ENCODE measurements at regions not wholly inside any gene's neighbourhood (a gene's known extent, or its start where the extent isn't known, plus 50 kb on each side); places are given as distances from the start of the nearest gene placed in this dataset.

DNA sequence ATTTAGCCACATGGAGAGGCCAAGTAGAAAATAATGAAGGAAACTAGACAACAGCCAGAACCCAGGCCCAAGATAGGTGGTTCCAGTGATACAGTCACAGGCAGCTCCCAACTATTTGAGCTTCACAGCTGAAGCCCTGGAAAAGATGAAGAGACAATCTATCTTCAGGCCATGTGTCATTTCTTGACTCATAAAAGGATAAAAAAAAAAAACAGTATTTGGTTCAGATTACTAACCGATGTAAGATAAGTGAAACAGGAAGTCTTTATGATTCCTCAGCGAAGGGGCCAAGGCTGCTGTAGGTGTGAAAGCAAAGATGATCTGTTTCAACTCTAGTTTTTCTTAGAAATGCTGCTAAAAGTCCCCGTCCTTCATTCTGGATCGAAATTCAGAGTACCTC lies 394.6 kb downstream of the ZNF385D start:
- no peak overlapping the region for H2BK20ac ChIP-seq (ENCODE audit: low read length)
- no peaks in the 10 kb centered on the region for H4K20me1 ChIP-seq (replicated peaks in 1 of 2; ENCODE audit: control insufficient read depth in 1 of 2, insufficient read depth in 2 of 2, low read length in 2 of 2)
- CTCF ChIA-PET (ENCODE audit: partially characterized antibody), result interaction anchor here (0.5 kb wide), 1 partner anchor 114 kb away, joined by 4 read pairs; no protein-coding TSS in a partner anchor
- H4K91ac ChIP-seq (replicated peaks; ENCODE audit: insufficient read length, low read length), result no peak overlapping the region
- H3K79me1 ChIP-seq (ENCODE audit: low read depth, low read length), result no peaks in the 10 kb centered on the region
- no peaks in the 10 kb centered on the region for H3K4me1 ChIP-seq (replicated peaks in 1 of 4; ENCODE audit: control insufficient read depth in 3 of 4, insufficient read depth in 4 of 4, low read length in 3 of 4)
- no peak overlapping the region for H3K4me3 ChIP-seq (ENCODE audit: extremely low read depth in 1 of 4, insufficient read depth in 2 of 4, low read depth in 3 of 4, low read length in 4 of 4)
- no peak overlapping the region for H2BK5ac ChIP-seq (ENCODE audit: low read depth, low read length)
- H3K4me2 ChIP-seq (ENCODE audit: insufficient read depth in 1 of 2, low read depth in 2 of 2, low read length in 2 of 2), result no peak overlapping the region
- H3K27ac ChIP-seq (ENCODE audit: low read depth, low read length), result no peak overlapping the region
- no peak overlapping the region for H3K9ac ChIP-seq (replicated peaks in 1 of 4; ENCODE audit: extremely low read depth in 1 of 4, low read depth in 3 of 4, low read length in 3 of 4)
- H3K4ac ChIP-seq (replicated peaks; ENCODE audit: insufficient read length, low read depth, low read length), result no peak overlapping the region
- H3K79me2 ChIP-seq (ENCODE audit: control insufficient read depth in 1 of 2, insufficient read depth in 2 of 2, low read length in 2 of 2), result no peaks in the 10 kb centered on the region
- H2BK12ac ChIP-seq (ENCODE audit: low read depth, low read length), result no peak overlapping the region
- H3K18ac ChIP-seq (ENCODE audit: extremely low read depth, low read length), result no peak overlapping the region
- no peak overlapping the region for H3K56ac ChIP-seq (replicated peaks; ENCODE audit: insufficient read length, low read depth, low read length)
- H3K9me3 ChIP-seq (ENCODE audit: insufficient read depth in 2 of 2, low read depth in 1 of 2, low read length in 1 of 2), result no peaks in the 10 kb centered on the region
- H3K36me3 ChIP-seq (ENCODE audit: control insufficient read depth in 2 of 4, insufficient read depth in 4 of 4, low read length in 3 of 4), result no peaks in the 10 kb centered on the region
- no peak overlapping the region for H4K8ac ChIP-seq (ENCODE audit: extremely low read depth, insufficient read depth, low read length)
- POLR2A ChIA-PET (ENCODE audit: partially characterized antibody), result no interaction called here
- H3K14ac ChIP-seq (ENCODE audit: insufficient read length), result no peak overlapping the region
- H2AK5ac ChIP-seq (ENCODE audit: low read depth, low read length), result no peak overlapping the region
- H2AFZ ChIP-seq (ENCODE audit: low read length), result no peak overlapping the region
- WGBS, 2 experiments (ENCODE audit: extremely low coverage in 1 of 2, insufficient coverage in 1 of 2, insufficient read length in 1 of 2, insufficient replicate concordance in 2 of 2, low coverage in 1 of 2, low lambda C conversion rate in 2 of 2, missing lambda C conversion rate in 1 of 2), result 96% methylated on average over 4 of the region's 4 CpGs; no CpG with 5 or more reads in 1 of the 2 experiments
- TF ChIP-seq HDAC2 (IDR thresholded peaks at IDR 0.05; ENCODE audit: borderline replicate concordance in 1 of 2, low read depth in 2 of 2, low read length in 2 of 2) (no peak), E2F6 (IDR thresholded peaks at IDR 0.05) (no peak), POU5F1 (IDR thresholded peaks at IDR 0.05; ENCODE audit: low read depth, low read length) (no peak), KDM4A (IDR thresholded peaks at IDR 0.05; ENCODE audit: low read depth, low read length, severe bottlenecking) (no peak), POLR2AphosphoS5 (IDR thresholded peaks at IDR 0.05; ENCODE audit: low read depth, low read length) (no peak), KDM5A (IDR thresholded peaks at IDR 0.05; ENCODE audit: low read length) (no peak), SP1 (IDR thresholded peaks at IDR 0.05; ENCODE audit: low read depth, low read length) (no peak), CTBP2 (IDR thresholded peaks at IDR 0.05; ENCODE audit: borderline replicate concordance, insufficient read depth, insufficient read length, low read length) (no peak), TAF7 (optimal IDR thresholded peaks at IDR 0.05; ENCODE audit: borderline replicate concordance, low read depth, low read length) (no peak), RNF2 (IDR thresholded peaks at IDR 0.05; ENCODE audit: borderline replicate concordance, low read depth, low read length, missing control alignments, poor library complexity, severe bottlenecking) (no peak), PHF8 (conservative IDR thresholded peaks at IDR 0.05; ENCODE audit: low read depth, low read length) (no peak), GABPA (IDR thresholded peaks at IDR 0.05; ENCODE audit: borderline replicate concordance, insufficient read depth, low read length) (no peak)
- TF ChIP-seq, protein P1, sequence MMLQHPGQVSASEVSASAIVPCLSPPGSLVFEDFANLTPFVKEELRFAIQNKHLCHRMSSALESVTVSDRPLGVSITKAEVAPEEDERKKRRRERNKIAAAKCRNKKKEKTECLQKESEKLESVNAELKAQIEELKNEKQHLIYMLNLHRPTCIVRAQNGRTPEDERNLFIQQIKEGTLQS (IDR thresholded peaks at IDR 0.05; ENCODE audit: insufficient read depth, low read depth, low read length), result no peak
- no peaks in the 10 kb centered on the region for H3K23me2 ChIP-seq (ENCODE audit: low read depth, low read length)
- H3K23ac ChIP-seq (ENCODE audit: insufficient read length), result no peak overlapping the region
- H2BK15ac ChIP-seq (ENCODE audit: low read length), result no peak overlapping the region
- DNase-seq (ENCODE audit: low read depth in 1 of 2, low spot score in 2 of 2) (no peak), FAIRE-seq (no peak)
- no peak overlapping the region for H2BK120ac ChIP-seq (replicated peaks; ENCODE audit: low read depth, low read length)
- H3K27me3 ChIP-seq (replicated peaks in 1 of 4; ENCODE audit: control insufficient read depth in 3 of 4, extremely low read depth in 1 of 4, insufficient read depth in 3 of 4, low read length in 3 of 4), result no peaks in the 10 kb centered on the region
- H4K5ac ChIP-seq (ENCODE audit: insufficient read length, low read depth, low read length), result no peak overlapping the region
